CD4-positive, alpha-beta T cell treated with Interleukin-4 for 1 hour (primary cell): ENCODE measurements at regions not wholly inside any gene's neighbourhood (a gene's known extent, or its start where the extent isn't known, plus 50 kb on each side); places are given as distances from the start of the nearest gene placed in this dataset.

ENCODE experiments used
- DNase-seq, 2 donors: peaks; one replicate each; pipeline ENCODE4 v3.0.0-alpha.2; 2020 to 2022

GRCh38 chr2:215528555-215528954, 92.7 kb upstream of the FN1 start:
- DNase-seq = no peak

- no peak for DNase-seq
Measured at GRCh38 chr2:215527736-215528135, 91.9 kb upstream of the FN1 start.

- DNase-seq = no peak
Measured at GRCh38 chr2:215526341-215526740, 90.5 kb upstream of the FN1 start.

GRCh38 chr2:215522237-215522636, 86.4 kb upstream of the FN1 start:
- no peak for DNase-seq

DNA sequence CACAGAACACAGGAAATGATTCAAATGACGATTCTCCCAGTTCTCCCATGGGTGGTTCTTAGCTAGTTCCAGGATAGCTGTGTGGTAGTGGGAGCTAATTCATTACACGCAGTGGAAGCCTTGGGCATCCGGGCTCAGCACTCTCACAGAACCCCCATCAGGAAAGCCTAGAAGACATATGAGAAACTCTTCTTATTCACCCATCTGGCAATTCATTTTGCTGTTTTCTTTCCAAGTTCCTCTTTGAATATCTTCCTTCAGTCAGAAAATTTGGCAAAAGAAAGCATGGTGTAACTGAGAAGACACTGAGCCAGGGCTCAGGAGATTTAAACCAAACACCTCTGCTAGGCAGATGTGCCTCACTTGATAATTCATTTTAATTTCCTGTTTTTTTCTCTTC, 85.2 kb upstream of the FN1 start:
- no peak for DNase-seq

GRCh38 chr2:215517391-215517790, 81.5 kb upstream of the FN1 start:
- DNase-seq = no peak

DNA sequence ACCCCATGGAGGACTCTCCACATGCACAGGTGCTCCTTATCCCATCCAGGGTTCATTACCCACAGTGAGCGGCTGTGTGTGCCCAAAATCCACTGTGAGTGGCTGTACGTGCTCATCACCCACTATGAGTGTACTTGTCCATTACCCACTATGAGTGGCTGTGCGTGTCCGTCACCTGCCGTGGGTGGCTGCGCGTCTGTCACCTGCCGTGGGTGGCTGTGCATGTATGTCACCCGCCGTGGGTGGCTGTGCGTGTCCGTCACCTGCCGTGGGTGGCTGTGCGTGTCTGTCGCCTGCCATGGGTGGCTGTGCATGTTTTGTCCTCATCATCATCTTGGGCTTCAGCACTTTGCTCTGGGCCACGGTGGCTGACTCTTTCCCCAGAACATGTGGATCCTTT, 78.6 kb upstream of the FN1 start:
- no peak for DNase-seq

DNA sequence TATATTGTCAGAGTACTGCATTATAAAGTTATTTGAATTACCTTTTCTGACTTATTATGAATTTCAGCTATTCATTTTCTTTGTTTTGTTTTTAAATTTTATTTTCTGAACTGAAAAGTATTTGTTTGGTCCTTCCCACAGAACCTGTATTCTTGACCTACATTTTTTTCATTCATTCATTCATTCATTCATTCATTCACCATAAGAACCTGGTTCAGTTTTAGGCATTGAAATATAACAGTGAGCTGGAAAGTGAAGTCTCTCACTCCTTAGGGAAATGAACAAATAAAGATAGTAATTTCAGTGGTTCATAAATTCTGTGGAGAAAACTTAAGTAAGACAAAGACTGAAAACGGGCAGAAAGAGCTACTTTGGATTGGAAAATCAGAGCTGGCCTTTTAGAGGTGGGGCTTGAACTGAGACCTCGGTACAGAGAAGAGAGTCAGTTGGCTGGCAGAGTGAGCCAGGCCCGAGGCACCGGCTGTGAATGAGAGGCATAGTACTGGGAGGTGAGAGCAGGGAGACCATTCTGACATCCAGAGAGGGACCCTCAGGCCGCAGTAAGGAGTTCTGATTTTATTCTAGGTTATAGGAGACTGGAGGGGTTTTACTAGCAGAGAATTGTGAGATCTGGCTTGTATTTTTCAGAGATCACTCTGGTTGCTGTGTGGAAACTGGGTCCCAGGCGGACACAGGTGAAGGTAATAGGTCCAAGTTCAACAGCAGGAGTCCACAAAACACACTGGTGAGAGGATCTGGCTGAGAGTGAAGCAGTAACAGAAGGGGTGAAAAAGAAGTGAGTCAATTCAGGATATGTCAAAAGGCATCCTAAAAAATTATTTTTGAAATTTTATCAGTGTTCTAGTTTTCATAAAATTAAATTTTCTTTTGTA, 75.8 kb upstream of the FN1 start:
- DNase-seq = no peak

DNA sequence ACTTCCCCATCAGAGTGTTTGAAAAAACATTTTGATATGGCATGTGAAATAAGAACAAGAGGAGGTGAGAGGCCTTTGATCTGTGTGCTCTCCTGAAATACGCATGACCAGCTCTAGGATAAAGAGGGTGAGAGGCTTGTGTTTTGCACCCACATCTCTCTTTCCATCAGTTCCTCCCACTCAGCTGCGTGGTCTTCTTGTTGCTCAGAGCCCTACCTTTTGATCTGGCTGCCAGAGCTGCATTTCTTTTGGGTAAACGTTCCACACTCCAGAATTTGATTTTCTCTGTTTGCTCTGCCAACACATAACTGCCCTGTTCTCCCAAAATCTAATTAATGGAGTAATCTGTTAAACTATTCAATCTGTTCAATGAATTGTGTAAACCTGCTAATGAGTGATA, 72.0 kb upstream of the FN1 start:
- no peak for DNase-seq

GRCh38 chr2:215507136-215507535, 71.3 kb upstream of the FN1 start:
- no peak for DNase-seq

DNA sequence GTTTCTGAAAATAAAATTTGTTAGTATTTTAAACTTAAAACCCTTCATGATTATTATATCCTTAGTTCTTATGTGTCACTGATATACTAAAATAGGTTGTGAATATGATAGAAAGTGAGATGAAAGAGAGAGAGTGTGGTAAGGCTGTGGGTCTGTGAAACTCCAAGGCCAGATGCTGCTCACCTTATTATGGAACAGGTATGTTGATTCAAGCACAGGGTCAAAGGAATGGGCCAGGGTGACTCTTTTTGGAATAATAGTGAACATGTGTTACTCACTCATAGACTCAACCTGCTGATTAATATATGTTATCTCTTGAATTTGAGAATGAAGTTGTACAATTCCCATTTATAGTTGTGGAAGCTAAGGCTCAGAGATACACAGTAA, 70.7 kb upstream of the FN1 start:
- no peak for DNase-seq

DNA sequence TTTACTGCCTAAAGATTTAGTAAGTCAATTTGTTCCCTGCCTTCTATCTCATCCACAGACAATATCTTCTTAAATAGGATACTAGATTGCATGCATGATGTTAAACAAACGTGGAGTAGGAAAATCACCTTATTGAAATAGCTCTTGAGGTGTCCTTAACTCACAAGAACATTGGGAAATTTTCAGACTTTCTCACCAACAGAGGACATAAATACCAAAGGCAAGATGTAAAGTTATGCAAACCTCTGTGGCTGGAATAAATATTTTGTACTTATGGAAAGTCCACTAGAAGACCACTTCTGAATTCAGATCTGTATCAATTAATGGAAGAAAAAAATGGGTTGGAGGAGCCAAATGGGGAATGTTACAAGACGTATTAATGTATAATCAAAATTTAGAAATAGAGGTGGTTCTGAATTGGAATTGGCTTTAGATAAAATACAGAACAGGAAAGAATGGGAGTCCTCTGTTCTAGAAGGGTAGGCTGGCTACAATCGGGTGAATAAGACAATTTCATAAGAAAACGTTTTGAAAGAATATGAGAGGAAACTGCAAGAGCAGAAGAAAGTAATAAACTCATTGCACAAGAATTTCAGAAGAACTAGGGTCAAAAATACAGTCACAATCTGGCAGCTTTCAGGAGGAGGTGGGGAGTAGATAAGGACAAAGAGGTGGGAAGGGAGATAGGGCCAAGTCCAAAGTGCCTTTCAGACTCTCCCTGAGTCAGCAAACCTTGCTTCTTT, 69.3 kb upstream of the FN1 start:
- DNase-seq = no peak

GRCh38 chr2:215504547-215504946, 68.7 kb upstream of the FN1 start:
- DNase-seq = no peak

DNA sequence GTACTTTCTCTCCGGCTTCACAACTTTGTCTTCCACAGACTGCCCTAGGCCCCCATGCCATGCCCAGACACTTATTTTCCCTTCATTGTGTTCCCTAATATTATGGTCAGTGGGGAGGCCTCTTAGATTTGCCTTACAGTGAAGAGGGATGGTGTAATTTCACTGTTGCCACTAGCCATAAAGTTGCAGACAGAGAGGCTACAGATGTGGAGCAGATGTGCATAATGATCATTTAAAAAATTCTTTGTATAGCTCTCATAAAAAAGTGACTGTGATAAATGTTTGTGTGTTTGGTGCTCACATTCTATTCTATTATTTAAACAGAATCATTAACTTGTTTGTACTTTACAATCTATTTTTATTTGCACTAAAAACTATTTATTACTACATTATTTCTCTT, 67.5 kb upstream of the FN1 start:
- DNase-seq = no peak

DNA sequence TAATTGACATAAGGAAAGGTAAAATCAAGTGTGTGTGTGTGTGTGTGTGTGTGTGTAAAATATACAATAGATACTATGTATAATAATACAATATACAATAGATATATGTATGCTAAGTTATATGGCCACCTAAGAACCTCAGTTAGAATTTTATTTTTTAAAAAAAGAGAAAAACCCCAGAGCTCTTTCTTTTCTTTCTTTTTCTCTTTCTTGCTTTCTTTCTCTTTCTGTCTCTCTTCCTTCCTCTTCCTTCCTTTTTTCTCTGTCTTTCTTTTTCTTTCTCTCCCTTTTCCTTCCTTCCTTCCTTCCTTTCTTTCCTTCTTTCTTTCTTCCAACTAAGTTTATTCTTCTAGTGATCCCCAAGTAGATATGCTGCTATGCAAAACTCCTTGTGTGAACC, 64.6 kb upstream of the FN1 start:
- no peak for DNase-seq

- DNase-seq = no peak
Measured at GRCh38 chr2:215499331-215499730, 63.5 kb upstream of the FN1 start.

DNA sequence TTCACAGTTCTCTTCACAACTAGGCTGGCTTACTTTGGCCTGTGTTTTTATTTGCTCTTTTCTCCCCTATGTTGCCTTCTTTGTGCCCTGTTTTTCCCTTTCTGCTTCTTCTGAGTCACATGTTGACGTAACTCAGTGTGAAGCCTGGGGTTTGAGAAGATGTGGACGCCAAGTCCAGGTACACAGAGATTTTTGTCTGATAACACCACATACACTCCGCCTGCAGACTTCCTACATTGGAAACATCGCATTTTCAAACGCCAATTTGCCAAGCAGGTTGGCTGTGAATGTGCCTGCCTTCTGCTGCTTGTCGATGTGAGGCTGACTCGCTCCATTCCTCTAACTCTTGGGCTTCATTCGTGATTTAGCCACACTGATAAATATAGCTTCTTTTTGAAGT, 62.6 kb upstream of the FN1 start:
- DNase-seq = no peak

DNA sequence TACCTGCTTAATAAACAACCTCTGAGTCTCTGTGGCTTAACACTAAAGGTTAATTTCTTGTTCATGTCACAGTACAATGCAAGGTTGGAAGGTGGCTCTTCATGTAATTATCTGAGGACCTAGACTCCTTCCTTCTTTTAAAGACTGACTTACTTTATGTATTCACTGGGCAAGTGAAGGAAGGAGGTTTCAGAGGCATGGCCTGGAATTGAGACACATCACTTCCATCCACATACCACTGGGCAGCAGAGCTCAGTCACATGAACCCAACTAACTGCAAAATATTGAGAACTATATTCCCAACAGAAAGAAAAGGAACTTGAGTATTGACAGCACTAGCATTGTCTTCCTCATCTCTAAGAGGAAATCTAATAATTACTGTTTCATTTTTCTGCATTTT, 57.5 kb upstream of the FN1 start:
- DNase-seq = no peak

DNA sequence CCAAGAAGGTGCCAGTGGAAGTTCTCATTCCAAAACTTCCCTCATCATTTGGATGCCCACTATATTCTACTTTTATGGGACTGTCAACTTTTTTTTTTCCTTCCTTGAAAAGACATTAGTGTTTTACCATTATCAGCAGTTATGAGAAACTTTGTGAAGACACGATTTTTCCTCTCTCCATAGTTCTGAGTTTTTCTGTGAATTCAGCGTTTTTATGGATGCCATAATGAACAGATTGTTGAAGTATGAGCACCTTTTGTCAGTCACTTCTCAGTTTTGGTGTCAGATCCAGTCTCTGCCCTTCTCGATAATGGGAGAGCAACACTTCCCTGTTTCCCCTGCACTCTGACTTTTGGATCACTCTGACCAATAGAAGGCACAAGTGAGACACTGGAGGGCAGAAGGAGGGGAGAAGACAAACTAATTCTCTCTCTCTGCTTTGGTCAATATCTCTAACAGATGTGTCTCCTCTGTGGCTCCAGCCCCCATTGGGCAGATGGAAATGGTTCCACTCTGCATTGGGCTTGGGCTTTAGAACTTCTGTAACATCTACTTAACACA, 53.5 kb upstream of the FN1 start:
- DNase-seq = no peak

DNA sequence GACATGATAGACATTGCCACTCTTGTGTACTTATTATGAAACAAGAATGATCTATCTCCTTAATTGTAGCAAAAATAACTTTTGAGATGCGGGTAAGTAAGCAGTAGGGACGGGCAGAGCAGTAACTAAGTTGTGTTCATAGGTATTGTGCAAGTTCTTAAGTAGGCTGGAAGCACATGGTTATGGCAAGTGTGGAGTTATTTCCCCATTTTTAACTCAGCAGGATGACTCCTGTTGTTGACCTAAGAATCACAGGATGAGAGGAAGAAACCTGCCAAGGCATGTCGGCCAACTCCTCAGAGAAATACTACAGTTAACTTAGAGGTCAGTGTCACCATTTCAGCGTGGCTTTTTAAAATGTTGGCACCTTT, 51.1 kb upstream of the FN1 start:
- no peak for DNase-seq

GRCh38 chr2:215486291-215487001, 50.6 kb upstream of the FN1 start:
- no peak for DNase-seq
